ENCODE measurements at regions not wholly inside any gene's neighbourhood (a gene's known extent, or its start where the extent isn't known, plus 50 kb on each side); places are given as distances from the start of the nearest gene placed in this dataset.

DNA sequence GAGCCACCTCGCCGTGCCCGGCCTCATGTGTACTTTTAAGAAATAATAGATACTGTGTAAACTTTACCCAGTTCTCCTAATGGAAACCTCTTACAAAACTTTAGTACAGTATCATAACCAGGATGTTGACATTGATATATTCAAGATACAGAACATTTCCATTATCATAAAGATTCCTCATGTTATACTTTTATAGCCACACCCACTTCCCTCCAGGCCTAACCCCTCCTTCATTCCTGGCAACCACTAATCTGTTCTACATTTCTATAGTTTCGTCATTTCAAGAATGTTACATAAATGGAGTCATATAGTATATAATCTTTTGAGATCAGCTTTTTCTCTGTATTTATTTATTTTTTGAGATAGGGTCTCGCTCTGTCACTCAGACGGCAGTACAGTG is 52.6 kb upstream of the SALL4 start:
- H3K27me3 ChIP-seq (ENCODE audit: insufficient read depth, low read depth, low read length) = no peaks in the 10 kb centered on the region
- no peaks in the 10 kb centered on the region for H3K36me3 ChIP-seq (ENCODE audit: insufficient read depth, low read length)

More for the DNA sequence above, 52.6 kb upstream of the SALL4 start:
- Histone ChIP-seq H3K4me2 (ENCODE audit: low read length) (no peak overlapping the region), H3K27ac (ENCODE audit: low read length) (no peak overlapping the region), H3K4me3 (ENCODE audit: low read length) (no peak overlapping the region), H3K9me3 (ENCODE audit: low read length) (no peaks in the 10 kb centered on the region), H3K9me2 (ENCODE audit: insufficient read depth, low read length) (no peaks in the 10 kb centered on the region), H3K9ac (ENCODE audit: low read length) (no peak overlapping the region), H3K79me2 (replicated peaks; ENCODE audit: insufficient read depth, low read length) (no peaks in the 10 kb centered on the region), H2AFZ (ENCODE audit: low read depth, low read length) (no peak overlapping the region), H3F3A (ENCODE audit: insufficient read depth, low read length, poor library complexity, severe bottlenecking) (no peaks in the 10 kb centered on the region), H4K20me1 (ENCODE audit: insufficient read depth) (no peaks in the 10 kb centered on the region)
- TF ChIP-seq POLR2AphosphoS5 (IDR thresholded peaks at IDR 0.05) = no peak

Small RNAs in the stretch of these regions (small RNA-seq; reads per million reads assigned to genes)
- gene RNU6-347P = 0 reads per million in 3 experiments
- gene RNU7-6P = 0 to 0.33 (median 0) reads per million in 3 experiments

Data from neural cell (in vitro differentiated cells).